ENCODE measurements at regions not wholly inside any gene's neighbourhood (a gene's known extent, or its start where the extent isn't known, plus 50 kb on each side); places are given as distances from the start of the nearest gene placed in this dataset.

- no peak for DNase-seq
Measured at GRCh38 chr4:182124359-182124758, 118.8 kb upstream of the TENM3 start.

GRCh38 chr4:182126096-182126495 is 117.1 kb upstream of the TENM3 start:
- no peak for DNase-seq

GRCh38 chr4:182126603-182127002 is 116.6 kb upstream of the TENM3 start:
- no peak for DNase-seq

DNA sequence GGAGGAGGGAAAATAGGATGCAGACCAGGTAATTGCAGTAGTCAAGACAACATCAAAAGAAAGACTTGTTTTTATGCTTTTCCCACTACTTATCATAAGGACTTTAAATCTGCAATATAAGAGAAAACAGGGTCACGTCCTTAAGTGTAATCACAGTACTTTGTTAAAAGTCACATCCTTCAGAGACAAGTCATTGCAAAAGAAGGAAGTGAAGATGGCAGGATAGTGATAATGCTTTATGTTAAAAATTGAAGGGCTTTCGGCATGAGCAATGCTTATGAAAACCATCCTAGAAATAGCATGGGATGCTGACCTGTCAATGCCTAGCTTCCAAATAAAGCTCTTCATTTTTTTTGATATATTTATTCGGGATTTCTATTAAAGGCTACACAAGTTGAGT is 110.2 kb upstream of the TENM3 start:
- no peak for DNase-seq

DNA sequence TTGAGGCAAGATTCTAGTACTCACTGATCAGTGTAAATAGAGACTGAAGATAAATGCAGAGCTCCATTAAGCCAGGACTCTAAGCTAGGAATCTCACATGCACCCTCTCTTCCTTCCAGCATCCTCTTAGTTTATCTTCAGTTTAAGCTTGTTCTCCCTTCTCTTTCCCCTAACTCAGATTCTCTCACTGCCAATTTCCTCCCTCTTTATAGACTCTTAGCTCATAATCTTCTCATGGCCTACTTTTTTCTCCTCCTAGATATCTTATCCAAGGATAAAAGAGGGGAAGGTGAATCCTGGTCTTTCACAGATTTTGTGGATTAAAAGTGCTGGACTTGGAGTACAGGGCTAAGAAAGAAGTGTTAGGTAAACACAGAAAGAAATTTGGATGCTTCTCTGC is 108.9 kb upstream of the TENM3 start:
- no peak for DNase-seq

GRCh38 chr4:182136201-182136600 is 107.0 kb upstream of the TENM3 start:
- DNase-seq = no peak

DNA sequence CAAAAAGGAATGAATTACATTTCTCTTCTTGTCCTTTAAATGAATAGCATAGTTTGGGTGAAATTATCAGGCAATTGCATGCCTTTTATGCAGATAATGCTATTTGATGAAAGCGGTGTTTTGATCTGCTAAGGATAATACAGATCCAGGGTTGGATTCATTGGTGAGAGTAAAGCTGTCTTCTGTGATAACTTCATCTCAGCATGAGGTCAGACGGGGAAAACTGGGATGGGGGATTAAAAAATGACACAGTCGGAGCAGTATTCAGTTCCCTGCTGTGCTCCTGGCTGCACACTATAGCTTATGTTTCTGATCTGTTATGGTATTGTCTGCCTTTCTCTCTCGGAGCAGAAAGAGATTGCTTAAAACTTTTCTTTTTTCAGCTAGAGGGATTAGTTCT is 105.9 kb upstream of the TENM3 start:
- peak; percentile 1 for DNase-seq

GRCh38 chr4:182139491-182139890 is 103.7 kb upstream of the TENM3 start:
- no peak for DNase-seq

GRCh38 chr4:182140547-182140946 is 102.7 kb upstream of the TENM3 start:
- no peak for DNase-seq

DNA sequence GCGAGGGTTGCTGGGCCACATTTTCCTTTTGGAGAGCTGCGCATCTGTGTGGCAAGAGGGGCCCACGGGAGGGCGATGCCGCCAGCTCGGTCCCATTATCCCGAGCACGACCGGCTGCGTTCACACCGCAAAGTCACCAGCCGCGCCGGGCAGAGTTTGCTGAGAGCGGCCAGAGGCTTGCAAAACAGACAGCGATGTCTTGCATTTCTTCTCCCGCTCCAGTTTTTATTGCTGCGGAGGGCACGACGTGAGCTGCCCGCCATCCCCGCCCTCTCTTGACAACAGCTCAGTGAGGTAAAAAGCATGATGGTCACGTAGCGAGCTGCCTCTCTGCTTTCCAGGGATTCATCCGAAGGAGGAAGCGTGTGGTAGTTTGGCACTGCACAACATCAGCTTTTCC is 102.1 kb upstream of the TENM3 start:
- DNase-seq = no peak

DNA sequence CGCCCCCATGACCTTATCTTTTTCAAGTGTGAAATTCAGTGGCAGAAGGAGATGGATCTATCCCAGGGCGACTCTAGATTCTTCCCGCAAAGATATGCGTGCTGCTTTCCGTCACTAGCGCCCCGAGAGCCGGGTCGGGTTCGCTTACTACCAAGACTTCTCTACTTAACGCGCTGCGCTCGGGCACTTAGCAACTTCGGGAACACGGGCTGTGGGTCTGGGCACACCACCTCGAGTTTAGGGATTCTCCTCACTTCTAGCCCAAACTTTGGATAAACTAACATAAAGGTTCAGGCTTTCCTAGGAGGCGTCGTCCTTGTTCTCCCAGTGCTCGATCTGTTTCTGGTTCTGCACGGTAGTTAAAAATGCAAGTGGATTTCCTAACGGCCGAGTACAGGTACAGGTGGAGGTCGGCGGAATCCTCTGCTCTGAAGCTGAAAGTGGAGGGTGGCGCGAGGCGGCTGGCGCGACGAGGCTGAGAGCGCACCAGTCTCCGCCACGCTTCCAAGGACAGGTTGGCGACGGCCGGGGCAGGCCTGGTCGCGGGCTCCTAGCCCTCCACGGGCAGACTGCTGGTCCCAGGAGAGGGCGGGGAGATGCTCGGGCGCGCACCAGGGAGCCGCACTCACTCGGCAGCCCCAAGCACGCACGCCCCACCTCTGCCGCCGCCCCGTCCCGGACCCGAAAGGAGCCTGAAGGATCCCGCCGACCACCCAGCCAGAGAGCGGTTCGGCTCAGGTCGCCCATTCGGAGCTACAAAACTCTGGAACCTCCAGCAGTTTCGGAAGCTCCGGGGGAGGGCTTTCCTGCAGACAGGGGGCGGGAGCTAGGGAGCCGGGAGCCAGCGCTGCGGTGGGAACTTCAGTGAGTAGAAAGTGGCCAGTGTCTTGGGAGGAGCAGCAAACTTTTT is 100.8 kb upstream of the TENM3 start:
- DNase-seq = no peak

GRCh38 chr4:182143086-182143821 is 99.9 kb upstream of the TENM3 start:
- DNase-seq = no peak

- peak; percentile 47 for DNase-seq
Measured at GRCh38 chr4:182143822-182144625, 99.2 kb upstream of the TENM3 start.

- no peak for DNase-seq
Measured at GRCh38 chr4:182144626-182145333, 98.4 kb upstream of the TENM3 start.

DNA sequence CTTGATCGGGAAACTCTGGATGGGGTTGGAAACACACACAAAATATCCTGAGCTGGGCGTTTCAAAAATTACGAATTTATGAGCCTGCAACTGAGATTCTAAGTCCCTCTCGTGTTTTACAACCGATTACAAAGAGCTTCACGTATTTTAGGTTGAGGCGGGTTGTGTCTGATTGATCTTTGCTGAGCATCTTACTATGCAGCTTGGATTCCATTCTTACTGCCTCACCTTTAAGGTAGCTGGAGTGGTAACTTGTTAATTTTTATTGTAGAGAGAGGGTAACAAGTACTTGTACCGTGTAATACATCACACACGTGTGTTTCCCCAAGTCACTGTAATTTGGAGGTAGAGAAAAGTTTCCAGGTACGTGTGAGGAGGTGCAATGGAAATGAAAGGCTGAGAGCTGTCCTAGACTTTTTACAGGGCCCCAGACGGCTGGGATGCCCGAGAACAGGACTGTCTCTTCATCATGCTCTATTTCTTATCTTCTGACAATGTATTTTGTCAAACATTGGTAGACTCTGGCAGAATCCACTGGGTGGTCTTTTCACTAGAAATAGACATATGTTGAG is 97.8 kb upstream of the TENM3 start:
- no peak for DNase-seq

- DNase-seq = no peak
Measured at GRCh38 chr4:182147391-182147790, 95.8 kb upstream of the TENM3 start.

DNA sequence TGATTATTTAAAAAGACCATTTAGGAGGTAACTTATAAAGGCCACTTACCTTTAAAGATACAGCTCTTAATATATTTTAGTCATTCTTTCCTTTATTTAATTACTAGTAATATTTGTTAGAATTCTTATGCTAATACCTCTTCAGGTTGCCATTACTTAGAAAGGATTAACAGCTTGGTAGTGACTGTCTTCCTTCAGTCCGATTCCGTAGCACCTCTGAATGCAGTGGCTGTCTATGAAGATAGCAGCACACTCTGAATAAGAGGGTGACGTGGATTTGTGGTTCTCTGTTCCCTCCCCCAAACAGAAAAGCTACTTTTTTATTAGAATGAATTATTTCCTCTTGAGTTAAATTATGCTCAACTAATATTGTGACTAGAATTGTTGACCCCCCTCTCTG is 92.6 kb upstream of the TENM3 start:
- DNase-seq = no peak

- no peak for DNase-seq
Measured at GRCh38 chr4:182155806-182156205, 87.4 kb upstream of the TENM3 start.

DNA sequence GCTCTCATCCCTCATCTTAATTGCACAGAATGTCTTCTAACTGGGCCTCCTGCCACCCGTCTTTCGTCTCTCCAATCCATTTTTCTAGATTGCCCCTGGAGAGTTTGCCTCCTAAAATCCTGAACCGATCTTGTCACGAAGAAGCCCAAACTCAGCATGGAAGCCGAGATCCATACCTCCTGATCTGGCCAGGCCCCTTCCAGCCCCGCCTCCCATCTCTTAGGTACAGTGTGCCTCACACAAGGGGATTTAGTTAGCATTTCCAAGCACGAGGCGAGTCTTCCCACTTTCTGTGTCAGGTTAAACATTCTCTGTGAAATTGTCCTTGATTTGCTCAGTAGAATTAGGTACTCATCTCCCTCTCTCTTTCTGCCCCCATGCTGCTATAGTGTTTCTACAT is 80.0 kb upstream of the TENM3 start:
- DNase-seq = no peak

DNA sequence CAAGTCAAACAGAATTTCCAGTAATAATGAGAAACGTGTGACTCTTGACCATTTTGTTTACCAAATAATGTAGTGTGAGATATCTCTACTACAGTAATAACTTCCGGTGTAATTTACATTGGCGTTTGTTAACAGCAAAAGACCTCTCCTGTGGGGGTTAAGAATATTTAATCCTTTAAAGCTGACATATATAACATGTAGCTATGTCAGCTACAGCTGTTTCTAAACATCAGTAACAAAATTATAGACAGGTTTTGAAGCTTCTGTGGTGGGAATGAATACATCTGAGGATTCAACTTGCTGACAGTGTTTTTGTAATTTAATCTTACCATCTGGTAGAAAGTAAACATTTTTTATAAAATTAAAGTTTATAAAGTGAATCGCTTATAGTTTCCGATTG is 73.6 kb upstream of the TENM3 start:
- DNase-seq = no peak

DNA sequence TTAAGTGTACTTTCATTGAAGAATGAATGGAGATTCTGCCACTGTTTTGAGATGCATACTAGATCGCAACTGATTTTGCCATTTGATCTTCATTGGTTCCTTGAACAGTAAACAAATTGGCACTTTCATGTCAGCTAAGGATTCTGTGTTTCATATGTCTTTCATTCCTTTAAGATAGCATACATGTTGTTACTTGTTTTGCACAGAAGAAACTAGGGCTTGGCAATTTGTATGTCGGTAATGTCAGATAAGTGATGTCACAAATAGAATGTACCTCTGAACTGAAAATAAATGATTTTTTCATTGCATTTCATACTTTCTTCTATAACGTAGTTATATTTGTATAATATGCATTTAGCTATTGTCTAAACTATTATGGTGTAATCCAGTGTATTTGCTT is 73.2 kb upstream of the TENM3 start:
- no peak for DNase-seq

DNA sequence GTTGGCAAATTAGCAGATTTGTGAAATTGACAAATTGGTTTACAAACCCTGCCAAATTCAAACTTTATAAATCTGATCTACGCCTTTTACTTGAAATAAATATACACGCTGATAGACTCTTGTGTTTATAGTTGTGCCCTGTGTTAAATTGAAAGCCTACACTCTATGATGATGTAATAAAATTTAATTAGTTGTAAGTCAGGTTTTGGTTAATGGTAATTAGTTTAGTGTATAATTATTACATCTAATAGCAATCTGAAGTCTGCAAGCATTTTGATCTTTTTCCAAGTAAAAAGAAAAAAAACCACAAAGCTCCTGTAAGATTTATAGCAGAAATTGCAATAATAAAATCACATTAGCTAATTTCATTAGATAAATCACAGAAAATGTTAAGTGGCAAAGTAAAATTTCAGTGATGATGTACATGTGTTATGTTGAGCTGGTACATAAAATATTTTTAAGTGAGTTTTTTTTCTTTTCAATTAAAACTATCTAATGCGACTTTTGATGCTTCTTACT is 72.7 kb upstream of the TENM3 start:
- DNase-seq = no peak
